Neuron (in vitro differentiated cells): ENCODE measurements at regions not wholly inside any gene's neighbourhood (a gene's known extent, or its start where the extent isn't known, plus 50 kb on each side); places are given as distances from the start of the nearest gene placed in this dataset.

Experiments
- H2AFZ ChIP-seq: one replicate; pipeline ENCODE4 v1.6.1; 2013; ENCODE audit warnings: low read depth, mild to moderate bottlenecking, inconsistent platforms, low read length, moderate library complexity
- H3K27me3 ChIP-seq: one replicate; pipeline ENCODE4 v1.6.1; 2013; ENCODE audit warnings: low read length; ENCODE audit not compliant: insufficient read depth
- H3K36me3 ChIP-seq: one replicate; pipeline ENCODE4 v1.6.1; 2013; ENCODE audit warnings: low read length; ENCODE audit not compliant: insufficient read depth
- H3K4me1 ChIP-seq: one replicate; pipeline ENCODE4 v1.6.1; 2013; ENCODE audit warnings: low read length; ENCODE audit not compliant: insufficient read depth
- H3K4me3 ChIP-seq: 2 replicates; pipeline ENCODE4 v1.5.1; 2013; ENCODE audit warnings: mild to moderate bottlenecking, low read length, moderate library complexity
- H3K9me3 ChIP-seq: one replicate; pipeline ENCODE4 v1.6.1; 2013; ENCODE audit warnings: low read length

GRCh38 chr12:111310076-111310870 lies 58.6 kb downstream of the PHETA1 start:
- Histone ChIP-seq H3K9me3 (peaks cover 7% of the 10 kb centered on the region), H3K4me1 (no peaks in the 10 kb centered on the region), H3K4me3 (no peak overlapping the region), H3K36me3 (no peaks in the 10 kb centered on the region), H2AFZ (no peak overlapping the region), H3K27me3 (no peaks in the 10 kb centered on the region)

- no peaks in the 10 kb centered on the region for H3K4me1 ChIP-seq
- no peaks in the 10 kb centered on the region for H3K36me3 ChIP-seq
- H3K27me3 ChIP-seq, result no peaks in the 10 kb centered on the region
- H3K4me3 ChIP-seq, result no peak overlapping the region
- H3K9me3 ChIP-seq, result peaks cover 12% of the 10 kb centered on the region
- H2AFZ ChIP-seq, result no peak overlapping the region
These were observed 59.3 kb downstream of the PHETA1 start for GRCh38 chr12:111309584-111309983.

- no peaks in the 10 kb centered on the region for H3K4me1 ChIP-seq
- H3K36me3 ChIP-seq, result no peaks in the 10 kb centered on the region
- no peaks in the 10 kb centered on the region for H3K27me3 ChIP-seq
- H2AFZ ChIP-seq, result no peak overlapping the region
- H3K9me3 ChIP-seq, result peaks cover 19% of the 10 kb centered on the region
- no peak overlapping the region for H3K4me3 ChIP-seq
These were observed 60.4 kb downstream of the PHETA1 start for GRCh38 chr12:111308473-111308872.

GRCh38 chr12:111304642-111305071 lies 64.2 kb downstream of the PHETA1 start:
- no peaks in the 10 kb centered on the region for H3K36me3 ChIP-seq
- no peaks in the 10 kb centered on the region for H3K27me3 ChIP-seq
- H3K4me1 ChIP-seq, result no peaks in the 10 kb centered on the region
- H3K4me3 ChIP-seq, result no peak overlapping the region
- peaks cover 19% of the 10 kb centered on the region for H3K9me3 ChIP-seq
- H2AFZ ChIP-seq, result no peak overlapping the region

GRCh38 chr12:111303531-111303930 lies 65.4 kb downstream of the PHETA1 start:
- no peaks in the 10 kb centered on the region for H3K36me3 ChIP-seq
- no peak overlapping the region for H3K4me3 ChIP-seq
- peaks cover 19% of the 10 kb centered on the region for H3K9me3 ChIP-seq

GRCh38 chr12:111298582-111299436 lies 70.1 kb downstream of the PHETA1 start:
- H3K4me3 ChIP-seq, result no peak overlapping the region
- no peaks in the 10 kb centered on the region for H3K4me1 ChIP-seq
- H3K36me3 ChIP-seq, result no peaks in the 10 kb centered on the region
- H3K27me3 ChIP-seq, result no peaks in the 10 kb centered on the region
- H3K9me3 ChIP-seq, result no peaks in the 10 kb centered on the region
- no peak overlapping the region for H2AFZ ChIP-seq

More at GRCh38 chr12:111303531-111303930, 65.4 kb downstream of the PHETA1 start:
- H3K27me3 ChIP-seq, result no peaks in the 10 kb centered on the region
- no peaks in the 10 kb centered on the region for H3K4me1 ChIP-seq
- H2AFZ ChIP-seq, result no peak overlapping the region

GRCh38 chr12:111297703-111298426 lies 71.0 kb downstream of the PHETA1 start:
- Histone ChIP-seq H3K36me3 (no peaks in the 10 kb centered on the region), H3K4me1 (no peaks in the 10 kb centered on the region), H2AFZ (no peak overlapping the region), H3K9me3 (no peaks in the 10 kb centered on the region), H3K4me3 (no peak overlapping the region), H3K27me3 (no peaks in the 10 kb centered on the region)

GRCh38 chr12:111296906-111297463 lies 71.9 kb downstream of the PHETA1 start:
- Histone ChIP-seq H3K4me1 (no peaks in the 10 kb centered on the region), H2AFZ (no peak overlapping the region), H3K36me3 (no peaks in the 10 kb centered on the region), H3K27me3 (no peaks in the 10 kb centered on the region), H3K4me3 (no peak overlapping the region), H3K9me3 (no peaks in the 10 kb centered on the region)

GRCh38 chr12:111295176-111295575 lies 73.7 kb downstream of the PHETA1 start:
- Histone ChIP-seq H3K27me3 (no peaks in the 10 kb centered on the region), H3K4me3 (no peak overlapping the region), H3K4me1 (no peaks in the 10 kb centered on the region), H3K36me3 (no peaks in the 10 kb centered on the region), H3K9me3 (no peaks in the 10 kb centered on the region), H2AFZ (no peak overlapping the region)

GRCh38 chr12:111293266-111294009 lies 75.5 kb downstream of the PHETA1 start:
- no peak overlapping the region for H3K4me3 ChIP-seq
- no peaks in the 10 kb centered on the region for H3K36me3 ChIP-seq
- H3K4me1 ChIP-seq, result no peaks in the 10 kb centered on the region
- no peaks in the 10 kb centered on the region for H3K9me3 ChIP-seq
- H3K27me3 ChIP-seq, result no peaks in the 10 kb centered on the region
- H2AFZ ChIP-seq, result no peak overlapping the region

GRCh38 chr12:111291357-111291756 lies 77.5 kb downstream of the PHETA1 start:
- H3K9me3 ChIP-seq, result no peaks in the 10 kb centered on the region

GRCh38 chr12:111288771-111289170 lies 80.1 kb downstream of the PHETA1 start:
- no peaks in the 10 kb centered on the region for H3K36me3 ChIP-seq
- H3K27me3 ChIP-seq, result no peaks in the 10 kb centered on the region
- no peaks in the 10 kb centered on the region for H3K9me3 ChIP-seq
- no peak overlapping the region for H2AFZ ChIP-seq
- no peak overlapping the region for H3K4me3 ChIP-seq
- peaks cover 13% of the 10 kb centered on the region for H3K4me1 ChIP-seq

More at GRCh38 chr12:111291357-111291756, 77.5 kb downstream of the PHETA1 start:
- H2AFZ ChIP-seq, result no peak overlapping the region
- no peaks in the 10 kb centered on the region for H3K4me1 ChIP-seq
- no peak overlapping the region for H3K4me3 ChIP-seq
- H3K36me3 ChIP-seq, result no peaks in the 10 kb centered on the region
- H3K27me3 ChIP-seq, result no peaks in the 10 kb centered on the region
